HG03460 (cell line): ENCODE measurements at regions not wholly inside any gene's neighbourhood (a gene's known extent, or its start where the extent isn't known, plus 50 kb on each side); places are given as distances from the start of the nearest gene placed in this dataset.
"Not testable (repeated sequence)": the region's sequence is repeated elsewhere in the genome, so short reads cannot be mapped to it uniquely, and the experiment has no call there.

Experiments
- ATAC-seq: cut with Tn5 transposase; IDR thresholded peaks from one replicate; pipeline ENCODE4 v1.9.1; 2021; ENCODE audit not compliant: unreplicated experiment

GRCh38 chr5:27836704-27837103 is 798.3 kb upstream of the CDH9 start:
- ATAC-seq, result not testable (repeated sequence)

GRCh38 chr5:27832886-27833285 is 794.5 kb upstream of the CDH9 start:
- no peak for ATAC-seq

GRCh38 chr5:27830546-27830945 is 792.2 kb upstream of the CDH9 start:
- no peak for ATAC-seq

GRCh38 chr5:27821681-27822080 is 783.3 kb upstream of the CDH9 start:
- ATAC-seq, result no peak

GRCh38 chr5:27818888-27819287 is 780.5 kb upstream of the CDH9 start:
- no peak for ATAC-seq

- ATAC-seq, result no peak
Measured at GRCh38 chr5:27814983-27815382, 776.6 kb upstream of the CDH9 start.

GRCh38 chr5:27814286-27814685 is 775.9 kb upstream of the CDH9 start:
- ATAC-seq, result no peak

- ATAC-seq, result no peak
Measured at GRCh38 chr5:27810458-27810857, 772.1 kb upstream of the CDH9 start.

- ATAC-seq, result no peak
Measured at GRCh38 chr5:27797220-27797619, 758.8 kb upstream of the CDH9 start.

- no peak for ATAC-seq
Measured at GRCh38 chr5:27788184-27788583, 749.8 kb upstream of the CDH9 start.

- ATAC-seq, result no peak
Measured at GRCh38 chr5:27784317-27784716, 745.9 kb upstream of the CDH9 start.

- ATAC-seq, result no peak
Measured at GRCh38 chr5:27778121-27778520, 739.7 kb upstream of the CDH9 start.

- ATAC-seq, result no peak
Measured at GRCh38 chr5:27773636-27774035, 735.2 kb upstream of the CDH9 start.

GRCh38 chr5:27773166-27773565 is 734.8 kb upstream of the CDH9 start:
- no peak for ATAC-seq

GRCh38 chr5:27769748-27770402 is 731.5 kb upstream of the CDH9 start:
- ATAC-seq, result no peak

- no peak for ATAC-seq
Measured at GRCh38 chr5:27748847-27749246, 710.5 kb upstream of the CDH9 start.

GRCh38 chr5:27743383-27743979 is 705.1 kb upstream of the CDH9 start:
- not testable (repeated sequence) for ATAC-seq

- no peak for ATAC-seq
Measured at GRCh38 chr5:27742805-27743204, 704.4 kb upstream of the CDH9 start.

GRCh38 chr5:27734838-27735237 is 696.5 kb upstream of the CDH9 start:
- no peak for ATAC-seq

GRCh38 chr5:27733237-27733636 is 694.9 kb upstream of the CDH9 start:
- no peak for ATAC-seq

GRCh38 chr5:27727254-27727653 is 688.9 kb upstream of the CDH9 start:
- no peak for ATAC-seq

- ATAC-seq, result no peak
Measured at GRCh38 chr5:27722337-27722736, 684.0 kb upstream of the CDH9 start.

- ATAC-seq, result no peak
Measured at GRCh38 chr5:27708534-27708933, 670.1 kb upstream of the CDH9 start.
